HG03196 (cell line): ENCODE measurements at regions not wholly inside any gene's neighbourhood (a gene's known extent, or its start where the extent isn't known, plus 50 kb on each side); places are given as distances from the start of the nearest gene placed in this dataset.

Source experiments
- ATAC-seq: cut with Tn5 transposase; IDR thresholded peaks from one replicate; pipeline ENCODE4 v1.9.1; 2021; ENCODE audit not compliant: unreplicated experiment

GRCh38 chr2:136376798-136377211 is 258.9 kb upstream of the CXCR4 start:
- no peak for ATAC-seq

DNA sequence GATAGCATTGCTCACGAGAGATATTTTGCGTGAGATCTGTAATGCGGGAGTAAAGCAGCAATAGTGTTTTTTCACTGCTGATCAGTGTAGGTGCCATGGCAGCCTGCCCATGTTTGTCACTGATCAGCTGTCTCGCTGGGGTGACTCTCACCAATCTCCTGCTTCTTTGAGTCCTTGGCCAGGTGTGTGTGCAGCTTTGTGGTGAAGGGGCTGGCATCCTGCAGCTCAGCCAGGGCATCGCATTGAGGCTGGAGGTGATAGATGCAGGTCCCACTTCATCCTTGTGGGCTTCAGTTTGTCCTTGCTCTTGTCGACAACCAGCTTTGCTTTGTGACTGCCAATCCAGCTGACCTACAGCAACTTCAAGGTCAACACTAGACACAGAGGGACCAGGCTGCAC is 258.3 kb upstream of the CXCR4 start:
- ATAC-seq, result no peak

- peak; percentile 40 for ATAC-seq
Measured at GRCh38 chr2:136375017-136375901, 257.3 kb upstream of the CXCR4 start.

DNA sequence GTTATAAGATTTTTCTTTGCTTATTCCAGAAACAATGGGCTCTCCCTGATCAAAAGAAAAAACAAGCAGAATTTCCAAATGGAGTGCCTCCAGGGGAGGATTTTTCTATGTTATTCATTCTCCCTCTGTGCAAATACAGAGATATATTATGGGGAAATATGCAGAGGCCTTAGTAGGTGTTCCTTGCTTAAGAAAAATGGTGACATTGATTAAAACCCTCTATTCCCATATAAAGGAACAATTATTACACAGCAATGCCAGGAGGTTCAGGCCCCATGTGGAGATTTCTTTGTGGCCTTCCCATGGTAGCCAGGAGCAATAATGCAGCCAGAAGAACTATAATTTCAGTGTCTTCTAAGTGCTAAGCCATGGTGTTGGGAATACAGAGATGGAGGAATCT is 255.9 kb upstream of the CXCR4 start:
- ATAC-seq, result no peak

DNA sequence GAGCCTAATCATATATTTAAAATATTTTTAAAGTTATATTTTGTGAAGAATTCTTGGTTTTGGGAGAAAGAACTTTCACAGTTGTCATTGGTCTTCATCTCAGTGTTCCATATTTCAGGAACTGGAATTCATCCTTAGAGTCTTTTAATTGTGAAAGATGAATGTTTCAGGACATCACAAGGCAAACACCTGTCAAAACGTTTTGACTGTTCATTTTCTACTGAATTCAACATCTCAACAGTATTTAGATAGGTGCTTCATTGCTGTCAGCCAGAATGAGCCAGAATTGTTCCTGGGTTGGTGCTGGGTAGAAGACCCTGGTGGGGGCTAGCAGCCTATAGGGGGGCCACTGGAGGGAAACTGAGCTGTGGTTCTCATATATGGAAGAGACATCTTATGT is 255.1 kb upstream of the CXCR4 start:
- no peak for ATAC-seq

DNA sequence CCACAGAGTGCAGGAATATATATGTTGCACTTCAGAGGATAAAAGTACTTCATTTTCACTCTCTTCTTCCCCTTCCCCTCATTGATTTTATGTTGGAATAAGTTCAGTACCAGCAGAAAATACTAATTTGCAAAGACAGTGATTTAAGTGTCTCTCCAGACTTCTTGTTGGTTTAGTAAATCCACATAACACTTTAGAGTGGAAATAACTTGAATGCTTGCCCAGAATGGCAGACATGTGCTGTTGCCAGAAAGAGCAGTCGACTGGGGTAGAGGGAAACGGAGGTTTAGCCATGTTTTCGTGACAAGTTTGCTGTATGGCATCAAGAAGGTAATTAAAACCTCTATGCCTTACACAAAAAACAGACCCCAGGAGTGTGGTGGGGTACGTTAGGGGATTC is 246.0 kb upstream of the CXCR4 start:
- no peak for ATAC-seq

DNA sequence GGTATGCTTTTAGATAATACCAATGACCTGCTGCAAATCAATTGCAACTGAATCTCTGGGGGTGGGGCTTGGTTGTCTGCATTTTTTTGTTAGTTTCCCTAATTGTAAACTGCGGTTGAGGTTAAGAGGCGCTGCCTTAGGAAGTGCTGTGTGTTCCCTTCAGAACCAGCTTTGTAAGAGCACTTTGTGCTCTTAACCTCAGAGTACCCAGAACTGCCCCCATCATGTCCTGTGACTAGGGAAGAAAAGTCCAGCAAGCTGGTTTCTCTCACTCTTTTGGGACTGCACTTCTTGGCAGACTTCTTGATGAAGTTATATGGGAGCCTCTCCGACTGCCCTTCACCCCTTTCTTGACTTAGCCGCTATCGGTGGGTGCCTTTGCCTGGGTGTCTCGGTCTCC is 245.5 kb upstream of the CXCR4 start:
- ATAC-seq, result no peak

GRCh38 chr2:136362676-136363390 is 244.9 kb upstream of the CXCR4 start:
- peak; percentile 94 for ATAC-seq

- no peak for ATAC-seq
Measured at GRCh38 chr2:136361521-136361920, 243.6 kb upstream of the CXCR4 start.

DNA sequence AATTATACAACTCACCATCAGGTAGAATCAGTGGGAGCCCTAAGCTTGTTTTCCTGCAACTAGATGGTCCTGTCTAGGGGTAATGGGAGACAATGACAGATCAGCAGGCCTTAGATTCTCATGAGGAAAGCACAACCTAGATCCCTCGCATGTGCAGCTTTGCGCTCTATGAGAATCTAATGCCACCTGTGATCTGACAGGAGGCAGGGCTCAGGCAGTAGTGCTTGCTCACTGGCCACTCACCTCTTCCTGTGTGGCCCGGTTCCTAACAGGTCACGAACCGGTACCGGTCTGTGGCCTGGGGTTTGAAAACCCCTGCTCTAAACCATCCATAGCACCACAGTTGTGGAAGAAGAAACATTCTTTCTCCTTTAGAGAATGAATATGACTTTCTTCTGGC is 242.8 kb upstream of the CXCR4 start:
- ATAC-seq, result no peak

GRCh38 chr2:136359121-136359965 is 241.4 kb upstream of the CXCR4 start:
- ATAC-seq, result no peak

- ATAC-seq, result no peak
Measured at GRCh38 chr2:136358576-136358975, 240.6 kb upstream of the CXCR4 start.

DNA sequence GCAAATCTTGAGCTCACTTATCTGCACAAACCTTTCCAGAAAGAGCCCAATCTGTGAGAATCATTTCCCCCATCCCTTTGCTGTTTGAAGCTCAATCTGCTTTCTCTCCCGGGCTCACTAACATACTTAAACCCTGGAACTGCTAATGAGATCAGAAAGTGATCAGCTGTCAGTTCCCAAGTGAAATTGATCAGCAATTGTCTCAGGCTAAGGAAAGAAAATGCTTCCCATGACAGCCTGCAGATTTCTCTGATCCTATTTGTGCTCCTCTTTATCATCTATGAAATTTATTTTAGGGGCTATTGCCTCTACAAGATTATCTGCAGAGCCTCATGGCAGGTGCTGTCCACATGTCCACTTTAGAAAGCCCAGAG is 239.0 kb upstream of the CXCR4 start:
- no peak for ATAC-seq

GRCh38 chr2:136356125-136357006 is 238.4 kb upstream of the CXCR4 start:
- no peak for ATAC-seq

DNA sequence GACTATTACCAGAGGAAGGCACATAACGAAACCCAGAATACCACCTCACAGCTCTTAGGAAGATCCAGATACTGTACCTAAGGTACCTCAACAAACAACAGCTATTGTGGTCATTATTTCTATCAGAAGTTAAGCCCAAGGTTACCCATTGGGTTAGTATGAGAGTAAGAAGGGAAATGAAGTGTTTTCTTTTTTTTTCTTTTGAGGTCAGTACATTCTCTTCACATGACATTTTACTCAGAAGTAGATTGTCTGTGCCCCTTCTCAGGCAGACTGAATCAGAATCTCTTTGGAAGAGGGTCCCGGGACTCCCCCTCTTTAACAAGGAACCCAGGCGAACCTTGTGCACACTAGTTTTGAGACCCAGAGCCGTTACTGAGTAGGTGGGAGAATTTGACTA is 233.7 kb upstream of the CXCR4 start:
- no peak for ATAC-seq

- ATAC-seq, result no peak
Measured at GRCh38 chr2:136347981-136348380, 230.0 kb upstream of the CXCR4 start.

- no peak for ATAC-seq
Measured at GRCh38 chr2:136344339-136344738, 226.4 kb upstream of the CXCR4 start.

DNA sequence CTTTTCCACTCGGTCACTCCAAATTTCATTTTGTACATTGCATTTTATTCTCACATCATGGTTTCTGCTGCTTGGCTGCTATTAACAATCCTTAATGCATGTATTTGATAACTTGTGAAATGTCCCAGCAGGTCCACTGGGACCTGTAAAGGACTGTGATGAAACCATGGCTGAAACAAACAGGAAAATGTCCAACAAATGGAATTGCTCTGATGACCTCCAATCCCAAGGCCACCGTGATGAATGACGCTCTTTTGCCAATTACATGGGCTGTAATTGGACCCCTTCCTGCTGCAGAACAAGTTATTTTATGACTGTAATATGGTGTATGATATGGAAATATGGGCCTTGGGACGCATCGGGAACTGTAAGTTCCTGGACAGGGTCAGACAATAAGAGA is 224.2 kb upstream of the CXCR4 start:
- no peak for ATAC-seq

DNA sequence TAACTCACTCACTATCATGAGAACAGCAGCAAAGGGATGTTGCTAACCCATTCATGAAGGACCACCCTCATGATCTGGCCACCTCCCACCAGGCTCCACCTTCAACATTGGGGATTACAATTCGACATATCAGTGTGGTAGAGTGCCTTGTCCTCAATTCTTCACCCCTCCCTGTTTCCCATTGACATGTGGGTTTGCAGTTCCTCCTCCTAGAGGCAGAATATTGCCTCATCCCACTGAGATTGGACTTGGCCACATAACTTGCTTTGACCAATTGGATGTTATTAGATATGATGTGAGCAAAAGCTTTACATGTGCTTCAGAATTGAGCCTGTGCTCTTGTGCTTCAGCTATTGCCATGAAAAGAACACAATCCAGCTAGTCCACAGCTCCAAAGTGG is 217.0 kb upstream of the CXCR4 start:
- ATAC-seq, result no peak

GRCh38 chr2:136332436-136333095 is 214.6 kb upstream of the CXCR4 start:
- no peak for ATAC-seq
